GM12873 (cell line): ENCODE measurements at regions not wholly inside any gene's neighbourhood (a gene's known extent, or its start where the extent isn't known, plus 50 kb on each side); places are given as distances from the start of the nearest gene placed in this dataset.

Source experiments
- TF ChIP-seq, protein P1 (sequence below): IDR thresholded peaks from 2 replicates; pipeline ENCODE4 v1.5.1; 2012; ENCODE audit warnings: low read depth, mild to moderate bottlenecking, moderate library complexity, low read length, control low read depth; ENCODE audit not compliant: insufficient read depth; ENCODE audit errors: missing control alignments

DNA sequence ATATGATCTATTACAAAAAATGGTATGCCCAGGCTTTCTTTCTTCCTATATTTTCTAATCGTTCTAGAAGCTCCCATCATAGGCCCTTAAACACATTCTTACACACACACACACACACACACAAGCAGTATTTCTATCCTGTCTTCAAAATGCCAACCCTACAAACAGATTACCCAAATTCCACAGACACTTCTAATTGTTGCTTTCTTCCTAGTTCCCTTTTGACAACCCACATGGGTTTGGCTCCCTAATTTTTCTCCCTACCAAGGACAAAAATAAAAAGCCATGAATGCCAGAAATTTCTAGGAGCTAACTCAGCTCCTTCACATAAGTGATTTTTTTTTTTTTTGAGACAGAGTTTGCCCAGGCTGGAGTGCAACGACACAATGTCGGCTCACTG, 60.3 kb upstream of the NTF3 start:
- TF ChIP-seq, protein P1, sequence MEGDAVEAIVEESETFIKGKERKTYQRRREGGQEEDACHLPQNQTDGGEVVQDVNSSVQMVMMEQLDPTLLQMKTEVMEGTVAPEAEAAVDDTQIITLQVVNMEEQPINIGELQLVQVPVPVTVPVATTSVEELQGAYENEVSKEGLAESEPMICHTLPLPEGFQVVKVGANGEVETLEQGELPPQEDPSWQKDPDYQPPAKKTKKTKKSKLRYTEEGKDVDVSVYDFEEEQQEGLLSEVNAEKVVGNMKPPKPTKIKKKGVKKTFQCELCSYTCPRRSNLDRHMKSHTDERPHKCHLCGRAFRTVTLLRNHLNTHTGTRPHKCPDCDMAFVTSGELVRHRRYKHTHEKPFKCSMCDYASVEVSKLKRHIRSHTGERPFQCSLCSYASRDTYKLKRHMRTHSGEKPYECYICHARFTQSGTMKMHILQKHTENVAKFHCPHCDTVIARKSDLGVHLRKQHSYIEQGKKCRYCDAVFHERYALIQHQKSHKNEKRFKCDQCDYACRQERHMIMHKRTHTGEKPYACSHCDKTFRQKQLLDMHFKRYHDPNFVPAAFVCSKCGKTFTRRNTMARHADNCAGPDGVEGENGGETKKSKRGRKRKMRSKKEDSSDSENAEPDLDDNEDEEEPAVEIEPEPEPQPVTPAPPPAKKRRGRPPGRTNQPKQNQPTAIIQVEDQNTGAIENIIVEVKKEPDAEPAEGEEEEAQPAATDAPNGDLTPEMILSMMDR = no peak

DNA sequence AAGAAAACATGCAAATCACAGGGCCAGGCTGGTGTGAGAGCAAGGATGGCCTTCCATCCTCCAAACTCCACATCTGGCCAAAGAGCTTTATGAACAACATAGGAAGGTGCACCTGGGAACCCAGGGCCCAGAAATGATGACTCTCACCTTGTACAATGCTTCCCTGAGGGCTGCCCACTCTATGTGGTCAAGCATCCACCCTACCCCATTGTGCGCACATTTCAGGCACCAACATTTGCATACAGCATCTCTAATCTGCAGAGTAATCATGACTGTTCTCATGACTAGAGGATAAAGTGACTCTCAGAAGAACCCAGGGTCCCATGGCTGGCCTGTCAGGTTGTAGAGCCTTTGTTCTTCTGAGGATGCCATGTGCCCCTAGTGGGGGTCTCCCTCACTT, 57.2 kb upstream of the NTF3 start:
- TF ChIP-seq, protein P1 = no peak

DNA sequence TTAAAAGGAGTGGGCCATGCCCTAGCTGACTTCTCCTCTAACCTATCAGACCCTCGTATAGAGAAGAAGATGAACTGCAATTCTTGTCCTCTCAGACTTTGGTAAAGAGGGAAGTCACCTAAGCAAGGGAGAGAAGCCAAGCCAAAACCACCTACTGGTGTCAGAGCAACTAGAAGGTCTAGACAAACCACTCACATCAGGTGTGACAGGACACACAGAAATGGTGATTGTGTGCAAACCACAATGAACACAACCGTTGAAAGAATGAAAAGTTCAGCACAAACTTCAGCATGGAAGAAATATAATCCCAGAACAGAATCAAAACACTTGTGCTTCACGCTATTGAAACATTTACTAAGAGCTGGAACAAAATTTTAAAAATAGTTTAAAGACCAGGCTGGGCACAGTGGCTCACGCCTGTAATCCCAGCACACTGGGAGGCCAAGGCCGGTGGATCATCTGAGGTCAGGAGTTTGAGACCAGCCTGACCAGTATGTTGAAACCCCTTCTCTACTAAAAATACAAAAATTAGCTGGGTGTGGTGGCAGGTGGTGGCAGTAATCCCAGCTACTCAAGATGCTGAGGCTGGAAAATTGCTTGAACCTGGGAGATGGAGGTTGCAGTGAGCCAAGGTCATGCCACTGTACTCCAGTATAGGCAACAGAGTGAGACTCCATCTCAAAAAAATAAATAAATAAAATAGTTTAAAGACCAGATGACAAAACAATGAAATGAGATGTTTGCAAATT, 56.2 kb upstream of the NTF3 start:
- TF ChIP-seq, protein P1 = no peak

DNA sequence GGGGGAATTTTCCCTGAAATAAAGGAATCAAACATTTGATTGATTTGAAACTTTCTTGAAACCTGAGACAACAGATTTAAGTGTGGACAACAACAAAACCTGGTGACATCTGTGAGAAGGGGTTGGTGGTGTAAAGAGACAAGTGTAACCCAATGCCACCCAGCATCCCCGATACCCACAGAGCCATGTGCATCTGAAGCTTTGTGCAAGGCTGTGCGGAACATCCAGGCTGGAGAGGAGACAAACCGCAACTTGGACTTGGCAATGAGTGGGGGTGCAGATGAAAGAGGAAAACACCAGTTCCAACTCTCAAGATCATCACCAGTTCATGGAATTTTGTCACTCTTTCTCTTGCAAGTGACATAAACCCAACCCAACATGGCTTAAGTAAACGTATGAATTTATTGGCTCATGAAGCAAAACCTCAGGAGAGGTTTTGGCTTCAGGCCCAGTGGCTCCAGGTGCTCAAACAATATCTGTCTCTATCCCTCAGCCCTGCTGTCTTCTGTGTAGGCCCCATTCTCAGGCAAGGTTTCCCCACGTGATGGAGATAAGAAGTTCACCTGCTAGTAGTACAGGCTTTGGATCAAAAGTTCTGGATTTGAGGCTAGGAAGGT, 55.2 kb upstream of the NTF3 start:
- TF ChIP-seq, protein P1 = no peak

DNA sequence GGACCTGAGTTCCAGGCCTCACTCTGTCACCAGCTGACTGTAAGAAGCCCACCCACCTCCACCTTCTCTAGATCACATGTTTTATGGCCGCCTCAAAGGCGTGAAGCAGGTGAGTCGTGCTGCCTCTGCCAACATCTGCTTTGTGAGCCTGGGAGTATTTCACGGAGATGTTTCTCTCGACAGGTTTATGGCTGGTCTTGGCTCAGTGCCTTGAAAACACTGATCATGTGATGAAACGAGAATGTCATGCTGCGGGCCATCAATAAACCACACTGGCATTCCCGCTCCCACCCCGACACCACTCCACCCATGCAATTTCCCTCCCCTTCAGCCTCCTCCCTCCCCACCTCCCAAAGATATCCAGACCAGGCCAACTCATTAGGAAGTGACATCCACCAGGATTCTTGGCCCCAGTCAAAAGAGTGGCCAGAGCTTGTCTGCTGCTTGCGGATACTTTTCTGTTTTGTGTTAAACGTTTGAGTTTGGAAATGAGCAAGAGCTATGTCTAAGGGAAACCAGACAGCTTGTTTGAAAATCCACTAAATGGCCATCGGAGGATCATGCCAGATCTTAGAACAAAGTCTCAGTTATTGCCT, 53.8 kb upstream of the NTF3 start:
- TF ChIP-seq, protein P1 = no peak

DNA sequence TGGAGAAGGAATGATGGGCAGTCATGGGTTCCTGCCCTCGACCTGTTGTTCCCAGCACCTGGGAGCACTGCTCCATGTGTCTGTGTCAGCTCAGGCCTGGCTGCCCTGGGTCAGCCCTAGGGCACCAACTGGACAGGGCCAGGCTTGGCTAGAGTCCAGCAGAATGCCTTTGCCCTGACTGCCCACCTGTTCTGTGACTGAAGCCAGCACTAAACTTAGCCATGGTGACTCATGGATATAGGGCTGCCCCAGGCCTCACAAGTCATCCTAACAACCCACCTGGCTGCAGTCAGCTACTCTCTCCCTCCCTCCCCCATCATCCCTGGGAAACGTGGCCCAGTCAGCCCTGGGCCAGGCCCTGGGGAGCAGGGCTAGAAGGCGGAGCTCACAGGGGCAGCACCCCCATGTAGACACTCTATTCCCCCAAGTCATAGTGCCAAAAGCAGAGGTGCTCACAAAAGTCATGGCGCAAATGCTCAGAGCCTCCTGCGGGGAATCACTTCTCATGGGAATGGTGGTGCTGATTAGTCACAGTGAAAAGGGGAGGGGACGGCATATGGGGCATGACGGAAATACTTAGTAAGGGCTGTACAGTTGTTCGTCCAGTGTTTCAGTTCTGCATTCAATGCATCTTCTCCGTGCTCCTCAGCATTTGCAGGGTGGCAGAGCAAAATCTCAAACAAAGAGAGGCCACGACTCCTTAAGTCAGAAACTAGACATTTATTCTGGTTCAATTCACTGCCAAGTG, 52.0 kb upstream of the NTF3 start:
- TF ChIP-seq, protein P1 = no peak
